ENCODE measurements at regions not wholly inside any gene's neighbourhood (a gene's known extent, or its start where the extent isn't known, plus 50 kb on each side); places are given as distances from the start of the nearest gene placed in this dataset.

DNA sequence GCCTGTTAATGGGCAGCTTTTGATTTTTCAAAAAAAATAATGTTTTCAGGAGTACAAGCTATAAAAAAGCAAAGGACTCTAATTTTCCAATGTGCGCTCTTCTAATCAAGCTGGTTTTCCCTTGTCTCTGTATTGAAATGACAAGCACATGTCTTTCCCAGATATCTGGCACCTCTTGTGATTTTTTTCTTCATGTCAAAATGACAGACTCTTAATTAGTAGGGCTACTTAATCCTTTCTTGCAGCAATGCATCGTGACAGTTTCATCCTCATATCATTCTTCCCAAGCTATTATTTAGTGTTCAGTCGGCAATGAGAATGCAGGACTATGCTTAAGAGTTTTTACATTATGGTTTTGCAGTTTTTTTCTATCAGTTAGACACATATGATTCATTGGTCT, 139.5 kb downstream of the MAGEC1 start:
- TF ChIP-seq POLR2A (IDR thresholded peaks at IDR 0.05) (no peak), POLR2AphosphoS5 (IDR thresholded peaks at IDR 0.05) (no peak)
- TF ChIP-seq, protein P1, sequence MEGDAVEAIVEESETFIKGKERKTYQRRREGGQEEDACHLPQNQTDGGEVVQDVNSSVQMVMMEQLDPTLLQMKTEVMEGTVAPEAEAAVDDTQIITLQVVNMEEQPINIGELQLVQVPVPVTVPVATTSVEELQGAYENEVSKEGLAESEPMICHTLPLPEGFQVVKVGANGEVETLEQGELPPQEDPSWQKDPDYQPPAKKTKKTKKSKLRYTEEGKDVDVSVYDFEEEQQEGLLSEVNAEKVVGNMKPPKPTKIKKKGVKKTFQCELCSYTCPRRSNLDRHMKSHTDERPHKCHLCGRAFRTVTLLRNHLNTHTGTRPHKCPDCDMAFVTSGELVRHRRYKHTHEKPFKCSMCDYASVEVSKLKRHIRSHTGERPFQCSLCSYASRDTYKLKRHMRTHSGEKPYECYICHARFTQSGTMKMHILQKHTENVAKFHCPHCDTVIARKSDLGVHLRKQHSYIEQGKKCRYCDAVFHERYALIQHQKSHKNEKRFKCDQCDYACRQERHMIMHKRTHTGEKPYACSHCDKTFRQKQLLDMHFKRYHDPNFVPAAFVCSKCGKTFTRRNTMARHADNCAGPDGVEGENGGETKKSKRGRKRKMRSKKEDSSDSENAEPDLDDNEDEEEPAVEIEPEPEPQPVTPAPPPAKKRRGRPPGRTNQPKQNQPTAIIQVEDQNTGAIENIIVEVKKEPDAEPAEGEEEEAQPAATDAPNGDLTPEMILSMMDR (IDR thresholded peaks at IDR 0.05): no peak
